HG02884 (cell line): ENCODE measurements at regions not wholly inside any gene's neighbourhood (a gene's known extent, or its start where the extent isn't known, plus 50 kb on each side); places are given as distances from the start of the nearest gene placed in this dataset.

Source experiments
- ATAC-seq: cut with Tn5 transposase; IDR thresholded peaks from one replicate; pipeline ENCODE4 v1.9.1; 2021; ENCODE audit warnings: mild to moderate bottlenecking, moderate library complexity; ENCODE audit not compliant: unreplicated experiment

DNA sequence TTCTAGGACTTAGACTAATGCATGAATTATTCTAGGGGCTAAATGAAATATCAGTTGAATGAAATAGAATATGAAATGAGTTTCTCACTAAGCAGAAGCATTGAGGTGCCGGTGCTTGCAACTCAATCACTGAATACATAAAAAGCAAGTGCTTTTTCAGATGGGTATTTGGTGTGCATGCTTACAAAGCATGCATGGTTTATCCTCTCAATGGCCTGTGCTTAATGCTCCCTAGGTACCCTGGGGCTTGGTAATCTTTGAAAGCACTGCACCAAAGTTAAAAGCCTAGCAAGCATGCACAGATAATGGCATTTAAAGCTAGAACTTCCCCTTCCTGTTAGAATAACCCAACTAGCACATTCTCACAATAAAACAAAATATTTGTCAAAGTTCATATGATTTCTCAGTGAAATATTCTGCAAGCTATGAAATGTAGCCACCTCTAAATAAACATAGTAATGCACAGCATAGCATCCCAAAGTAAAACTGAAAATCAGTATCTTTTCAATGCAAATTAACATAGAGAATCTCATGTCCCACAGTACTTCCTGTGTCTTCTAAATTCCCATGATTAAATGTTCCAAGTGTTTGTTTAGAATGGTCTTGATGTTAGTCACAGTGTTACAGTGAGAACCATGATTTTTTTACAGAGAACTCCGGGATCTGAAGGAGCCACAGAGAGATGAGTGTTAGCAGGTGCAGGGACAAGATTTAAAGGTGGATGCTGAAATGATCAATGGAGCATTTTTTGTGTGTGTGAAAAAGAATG lies 143.4 kb upstream of the CDH6 start:
- ATAC-seq = no peak

DNA sequence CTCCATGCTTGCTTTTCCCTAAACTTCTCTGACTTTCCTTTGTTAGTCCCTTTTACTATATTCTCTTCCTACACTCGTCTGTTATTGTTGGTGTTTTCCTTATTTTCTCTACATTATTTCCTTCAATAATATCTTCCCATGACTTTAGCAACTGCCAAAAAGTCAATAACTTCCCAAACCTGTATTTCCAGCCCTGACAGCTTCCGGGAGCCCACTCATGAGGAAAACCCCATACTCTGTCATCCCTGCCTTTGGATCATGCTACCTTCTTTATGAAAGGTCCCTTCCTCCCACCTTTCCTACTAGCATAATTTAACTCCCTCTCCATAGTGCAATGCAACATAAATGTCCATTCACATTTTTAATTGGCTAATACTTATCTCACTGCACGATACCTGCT lies 144.0 kb upstream of the CDH6 start:
- no peak for ATAC-seq

DNA sequence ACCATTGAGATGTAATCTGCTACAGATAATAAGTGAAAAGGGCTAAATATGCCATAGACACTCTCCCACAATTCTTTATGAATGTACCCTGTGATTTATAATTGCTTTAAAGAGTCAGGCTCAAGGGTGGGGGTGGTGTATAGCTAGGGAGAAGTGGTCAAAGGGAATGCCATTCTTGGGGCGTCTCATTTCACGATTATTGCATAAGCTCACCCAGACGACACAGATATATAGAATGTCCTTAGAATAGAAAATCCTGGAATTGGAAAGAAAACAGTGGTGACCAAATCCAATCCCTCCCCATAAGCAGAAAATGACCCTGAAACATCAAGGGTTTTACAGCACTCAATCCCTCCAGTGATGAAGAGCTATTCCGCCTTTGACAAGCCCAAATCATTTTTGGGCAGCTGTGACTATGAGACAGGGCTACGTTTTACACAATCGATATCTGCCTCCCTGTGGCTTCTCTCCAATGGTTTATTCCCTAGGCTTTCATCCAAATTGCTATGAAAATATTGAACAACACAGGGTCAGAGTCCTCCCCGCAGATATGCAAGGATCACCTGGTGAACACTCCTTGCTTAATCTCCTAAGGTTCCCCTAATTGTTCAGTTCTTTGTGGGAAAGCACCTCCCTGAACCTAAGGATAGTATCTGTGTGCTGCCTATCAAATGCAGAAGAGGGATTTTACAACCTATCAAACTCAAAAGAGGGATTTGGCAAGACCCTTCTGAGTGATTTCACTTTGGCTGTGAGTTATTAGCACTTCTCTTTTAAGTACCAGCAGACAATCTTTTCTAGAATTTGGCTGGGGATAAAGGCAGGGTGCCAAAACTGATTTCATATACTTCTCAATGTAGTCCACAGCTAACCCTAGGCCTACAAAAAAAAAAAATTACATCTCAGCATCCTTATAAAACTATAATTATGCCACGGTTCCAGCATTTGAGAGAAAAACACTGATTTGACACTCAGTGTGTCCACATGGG lies 144.9 kb upstream of the CDH6 start:
- no peak for ATAC-seq

DNA sequence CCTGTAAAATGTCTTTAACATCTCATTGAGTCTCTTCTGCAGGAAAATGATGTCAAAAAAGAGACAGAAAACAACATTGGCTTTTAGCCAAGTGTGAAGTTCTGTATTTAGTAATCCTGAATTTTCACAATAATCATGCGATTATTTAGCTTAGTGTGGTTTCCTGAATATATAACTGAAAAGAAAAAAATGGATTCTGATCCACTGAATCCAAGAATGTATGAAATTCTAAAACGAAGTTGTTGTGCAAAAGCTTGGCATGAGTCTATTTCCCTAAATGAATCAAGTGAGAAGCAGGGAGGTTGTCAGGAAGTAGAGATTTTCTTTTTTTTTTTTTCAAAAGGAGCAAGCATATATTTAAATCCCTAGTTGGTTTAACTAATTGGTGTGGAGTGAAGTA lies 145.9 kb upstream of the CDH6 start:
- no peak for ATAC-seq

DNA sequence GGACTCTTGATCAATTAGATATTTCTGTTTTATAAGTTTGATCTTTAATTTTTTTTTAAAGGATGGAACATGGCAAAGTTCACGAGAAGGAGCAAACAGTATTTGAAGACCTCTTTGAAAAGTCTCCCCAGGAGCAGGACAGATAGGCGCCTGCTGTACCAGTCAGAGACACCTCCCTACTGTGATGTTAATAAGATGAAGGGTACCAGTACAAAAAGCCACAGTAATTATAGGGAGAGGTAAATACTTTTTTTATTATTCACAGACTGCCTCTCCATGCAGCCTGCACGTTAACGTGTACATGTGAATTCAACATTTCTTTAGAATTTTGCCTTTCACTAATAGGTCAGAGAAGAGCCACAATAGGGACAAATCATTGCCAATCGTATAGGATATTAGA lies 146.5 kb upstream of the CDH6 start:
- no peak for ATAC-seq

DNA sequence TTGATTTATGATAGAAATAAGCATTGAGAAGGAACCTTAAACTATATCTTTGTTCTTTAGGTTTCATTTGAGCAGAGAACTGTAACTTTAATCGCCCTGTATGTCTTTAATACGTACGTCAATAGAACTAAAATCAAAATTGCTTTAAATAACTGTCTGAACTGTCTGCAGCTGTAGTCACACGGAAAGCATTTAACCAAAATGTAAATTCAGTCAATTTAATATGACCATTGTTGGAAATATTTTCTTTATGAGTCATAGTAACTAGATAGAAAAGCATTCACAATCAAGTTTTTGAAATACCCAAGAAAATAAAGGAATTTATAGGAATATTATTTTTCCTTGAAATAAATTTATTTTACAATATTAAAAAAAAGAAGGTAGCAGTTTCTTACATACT lies 157.1 kb upstream of the CDH6 start:
- ATAC-seq = no peak

DNA sequence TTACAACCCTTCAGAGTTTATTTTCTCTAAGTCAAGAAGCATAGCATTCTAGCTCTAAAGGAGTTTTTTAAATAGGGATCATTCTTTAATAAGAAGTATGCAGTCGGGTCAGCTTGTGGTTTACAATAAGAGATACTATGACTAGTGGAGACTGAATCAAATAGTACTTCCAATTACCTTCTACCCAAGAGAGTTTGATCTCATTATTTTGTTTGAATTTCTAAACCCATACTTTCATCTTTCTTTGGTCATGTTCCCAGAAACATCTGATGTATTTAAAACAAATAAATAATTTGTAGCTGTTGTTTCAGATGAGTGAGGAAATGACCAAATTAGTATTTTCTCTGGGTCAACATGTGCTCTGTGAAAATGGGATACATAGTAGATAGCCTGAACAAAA lies 160.2 kb upstream of the CDH6 start:
- no peak for ATAC-seq

DNA sequence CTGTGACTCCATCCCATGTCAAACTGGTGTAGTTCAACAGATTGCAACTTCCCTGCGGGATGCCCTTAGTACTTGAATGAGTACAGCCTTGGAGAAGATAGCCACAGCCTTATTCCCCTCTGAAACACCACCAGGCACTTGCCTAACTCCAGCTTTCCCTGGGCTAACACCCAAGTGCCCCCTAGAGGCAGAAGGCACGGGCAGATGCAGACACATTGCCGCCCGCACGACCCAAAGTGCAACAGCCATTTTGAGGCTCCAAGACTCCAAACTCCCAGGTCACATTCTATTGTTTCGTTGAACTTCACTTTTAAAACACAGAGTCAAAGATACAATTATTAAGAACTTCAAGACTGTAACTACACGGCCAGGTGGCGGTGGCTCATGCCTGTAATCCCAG lies 163.6 kb upstream of the CDH6 start:
- no peak for ATAC-seq

DNA sequence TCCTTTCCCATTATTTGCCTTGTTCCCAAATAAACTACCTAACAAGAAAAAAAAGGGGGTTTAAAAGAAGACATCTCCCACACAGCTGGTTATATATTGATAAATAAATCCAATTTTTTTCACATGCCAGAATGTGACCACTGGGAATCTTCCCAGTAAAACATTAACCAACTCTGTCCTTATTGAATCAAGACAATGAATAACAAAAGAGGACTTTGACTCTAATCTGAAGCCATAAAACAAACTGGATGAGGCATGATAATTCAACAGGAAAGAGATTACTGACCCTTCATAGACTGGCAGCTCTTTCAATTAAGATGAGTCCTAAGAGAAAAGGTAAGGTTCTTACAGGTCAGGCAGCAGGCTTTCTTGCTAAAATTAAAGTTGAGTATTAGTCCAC lies 165.8 kb upstream of the CDH6 start:
- ATAC-seq = no peak

DNA sequence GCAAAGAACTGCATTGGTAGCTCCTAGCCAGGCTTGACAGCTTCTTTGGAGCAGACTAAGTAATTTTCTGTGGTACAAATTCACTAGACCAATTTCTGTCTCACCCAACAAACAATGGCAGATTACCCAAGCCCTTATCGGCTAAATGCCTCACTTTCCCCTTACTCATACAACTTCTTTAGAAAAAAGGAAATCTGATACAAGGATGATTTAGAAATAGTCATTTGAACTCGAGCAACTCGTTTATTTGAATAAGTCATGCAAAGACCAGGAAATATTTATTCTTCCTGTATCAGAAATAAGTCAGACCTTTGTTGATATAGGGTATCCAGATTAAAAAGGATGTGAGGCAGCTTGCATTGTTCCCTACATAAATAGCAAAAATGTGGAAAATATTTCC lies 170.4 kb upstream of the CDH6 start:
- no peak for ATAC-seq

DNA sequence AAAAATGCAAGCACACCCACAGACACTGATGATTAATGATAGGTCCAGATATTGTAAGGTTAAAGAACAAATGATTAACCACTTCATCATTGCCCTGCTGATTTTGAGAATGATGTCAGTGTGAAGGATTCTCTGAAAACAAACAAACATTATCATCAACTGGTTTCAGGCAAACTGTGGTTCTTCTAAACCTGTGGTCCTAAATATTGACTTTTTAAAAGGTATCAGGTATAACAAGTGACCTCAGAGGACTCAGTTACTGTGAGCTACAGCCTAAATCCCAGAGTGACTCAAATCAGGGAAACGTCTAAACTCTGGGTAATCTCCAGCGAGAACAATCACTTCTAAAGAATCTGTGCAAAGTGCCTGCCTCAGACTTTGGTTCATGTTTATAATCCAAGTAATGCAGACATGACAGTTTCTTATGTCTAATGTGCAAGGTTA lies 172.3 kb upstream of the CDH6 start:
- ATAC-seq = no peak

DNA sequence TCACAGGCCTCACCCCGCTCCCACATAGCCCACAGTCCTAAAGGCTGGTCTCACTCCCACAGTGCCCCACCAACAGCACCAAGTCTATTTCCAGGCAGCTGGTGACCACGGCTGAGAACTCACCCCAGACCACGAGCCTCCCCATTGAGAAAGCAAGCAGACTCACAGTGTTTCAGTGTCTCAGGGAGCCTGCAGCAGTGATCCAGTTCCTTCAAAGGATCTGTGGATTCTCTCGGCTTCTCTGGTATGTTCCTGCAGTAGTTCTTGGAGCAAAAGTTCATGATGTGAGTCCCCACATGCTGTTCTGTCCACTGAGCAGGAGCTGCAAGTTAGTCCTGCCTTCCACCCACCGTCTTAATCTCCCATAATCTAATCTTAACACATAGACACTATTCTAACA lies 185.3 kb upstream of the CDH6 start:
- no peak for ATAC-seq

DNA sequence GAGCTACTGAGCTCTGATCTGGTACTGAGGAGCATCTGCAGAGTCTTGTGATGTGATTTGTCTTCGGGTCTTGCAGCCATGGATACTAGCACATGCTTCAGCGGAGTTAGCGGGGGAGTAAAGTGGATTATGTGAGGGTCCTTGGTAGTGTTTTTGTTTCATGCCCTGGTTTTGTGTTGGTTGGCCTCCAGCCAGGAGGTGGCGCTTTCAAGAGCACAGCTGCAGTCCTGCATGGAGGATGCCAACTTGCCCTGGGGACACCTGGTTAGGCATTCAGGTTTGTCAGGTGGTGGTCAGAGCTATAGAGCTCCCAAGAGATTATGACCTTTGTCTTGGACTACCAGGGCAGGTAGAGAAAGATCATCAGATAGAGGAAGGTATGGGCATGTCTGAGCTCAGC lies 185.8 kb upstream of the CDH6 start:
- ATAC-seq = no peak

DNA sequence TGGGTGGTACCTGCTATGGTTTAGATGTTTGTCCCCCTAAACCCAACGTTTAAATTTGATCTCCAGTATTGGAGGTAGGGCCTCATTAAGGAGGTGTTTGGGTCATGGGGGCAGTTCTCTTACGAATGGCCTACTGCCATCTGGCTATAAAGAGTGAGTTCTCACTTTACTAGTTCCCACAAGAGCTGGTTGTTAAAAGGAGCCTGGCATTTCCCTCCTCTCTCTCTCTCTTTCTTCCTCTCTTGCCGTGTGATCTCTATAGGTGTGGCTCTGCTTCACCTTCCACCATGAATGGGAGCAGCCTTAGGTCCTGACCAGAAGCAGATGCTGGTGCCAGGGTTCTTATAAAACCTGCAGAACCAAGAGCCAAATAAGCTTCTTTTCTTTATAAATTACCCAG lies 193.2 kb upstream of the CDH6 start:
- no peak for ATAC-seq

DNA sequence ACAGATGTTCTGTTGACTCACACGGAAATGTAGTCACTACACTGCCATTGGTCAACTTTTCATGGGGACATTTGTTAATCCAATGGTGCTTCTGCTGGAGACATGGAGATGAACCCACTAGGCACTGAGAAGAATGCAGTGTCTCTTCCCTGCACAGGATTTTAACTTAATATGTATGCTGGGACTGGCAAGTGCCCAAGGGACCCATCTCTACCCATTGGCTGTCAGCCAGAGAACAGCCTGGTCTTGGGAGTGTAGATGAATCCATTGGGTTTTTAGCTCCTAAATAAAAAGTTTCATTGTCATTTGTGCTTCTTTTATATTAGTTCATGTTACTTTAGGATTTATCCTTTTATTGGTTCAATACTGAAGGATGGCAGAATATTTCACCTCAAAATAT lies 195.8 kb upstream of the CDH6 start:
- no peak for ATAC-seq

DNA sequence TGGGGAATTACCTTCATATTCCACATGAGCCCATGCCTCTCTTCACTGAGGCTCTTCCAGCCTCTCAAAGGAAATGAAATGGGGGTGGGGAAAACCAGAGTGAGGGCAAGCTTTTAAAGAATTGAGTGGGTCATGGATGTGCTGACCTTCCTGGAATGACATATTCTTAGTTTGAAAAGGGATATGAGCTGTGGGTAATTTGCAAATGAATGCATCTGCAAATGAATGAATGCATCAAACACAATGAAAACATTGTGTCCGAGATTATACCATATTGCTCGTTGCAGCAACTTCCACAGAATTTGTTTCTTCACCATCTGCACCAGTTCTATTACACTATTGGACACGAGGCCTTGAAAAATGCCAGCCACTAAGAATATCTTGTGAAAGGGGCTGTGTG lies 198.6 kb upstream of the CDH6 start:
- no peak for ATAC-seq

DNA sequence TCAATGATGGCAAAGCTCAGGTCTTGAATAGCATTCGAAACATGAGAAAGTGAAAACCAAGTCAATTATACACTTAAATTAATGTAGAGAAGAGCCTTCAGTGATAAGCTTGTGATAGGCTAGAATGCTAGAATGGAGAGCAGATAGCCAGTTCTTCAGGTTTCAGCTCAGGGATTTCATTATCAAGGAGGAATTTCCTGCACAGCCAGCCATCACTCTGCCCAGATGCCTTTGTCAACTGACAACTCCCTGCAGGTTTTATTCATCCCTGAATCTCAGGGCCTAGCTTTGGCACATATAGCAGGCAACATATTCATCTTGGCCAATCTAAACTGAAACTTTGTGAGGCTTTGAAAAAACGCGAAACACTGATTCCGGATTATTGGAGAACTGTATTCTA lies 199.3 kb upstream of the CDH6 start:
- ATAC-seq = no peak

DNA sequence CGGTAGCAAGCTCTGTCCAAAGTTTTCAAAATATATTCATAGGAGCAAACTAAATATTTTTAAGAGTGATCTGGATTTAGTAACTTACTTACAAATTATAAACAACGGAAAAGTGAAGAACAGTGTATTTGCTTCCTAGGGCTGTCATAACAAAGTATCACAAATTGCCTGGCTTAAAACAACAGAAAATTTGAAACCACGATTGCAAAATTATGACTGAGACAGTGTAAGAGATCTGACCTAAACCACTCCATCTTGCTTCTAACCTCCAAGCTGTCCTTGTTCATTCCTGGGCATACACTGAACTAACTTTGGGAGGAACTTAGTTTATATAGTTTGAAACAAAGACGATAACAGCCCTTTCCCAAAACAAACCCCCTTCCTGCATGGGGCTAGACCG lies 202.0 kb upstream of the CDH6 start:
- ATAC-seq = no peak

DNA sequence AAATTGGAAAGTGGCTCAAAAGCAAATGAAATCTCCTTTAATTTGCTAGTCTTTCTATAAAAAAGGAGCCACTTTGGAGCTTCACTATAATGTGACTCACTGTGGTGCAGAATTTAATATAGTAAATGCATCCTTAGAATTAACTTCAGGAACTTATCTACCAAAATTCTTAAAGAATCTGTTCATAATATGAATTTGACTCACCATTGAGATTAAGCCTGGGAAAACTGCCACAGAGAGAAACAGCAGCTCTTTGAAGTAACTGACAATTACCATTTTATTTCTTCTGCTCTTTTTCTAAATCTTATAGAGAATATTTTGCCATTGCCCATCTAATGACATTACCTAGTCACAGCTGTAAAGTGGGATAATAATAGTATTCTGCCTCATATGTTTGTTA lies 211.9 kb upstream of the CDH6 start:
- ATAC-seq = no peak

DNA sequence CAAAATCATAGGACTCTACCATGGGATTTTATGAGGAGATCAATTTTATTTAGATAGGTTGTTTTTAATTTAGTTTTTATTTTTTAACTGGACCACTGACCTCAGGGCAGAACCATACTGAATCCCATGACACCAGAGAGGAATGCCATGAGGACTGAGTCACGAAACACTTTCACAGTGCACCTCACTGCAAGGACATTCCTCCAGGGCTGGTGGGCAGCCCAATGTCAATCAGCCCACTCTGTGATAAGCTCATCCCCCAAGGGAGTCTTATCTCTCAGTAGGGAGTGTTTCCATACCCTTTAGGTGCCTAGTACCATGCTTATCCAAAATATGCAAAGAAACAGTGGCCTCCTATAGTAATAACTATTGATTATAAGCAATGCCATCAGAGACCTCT lies 224.5 kb upstream of the CDH6 start:
- ATAC-seq = no peak

DNA sequence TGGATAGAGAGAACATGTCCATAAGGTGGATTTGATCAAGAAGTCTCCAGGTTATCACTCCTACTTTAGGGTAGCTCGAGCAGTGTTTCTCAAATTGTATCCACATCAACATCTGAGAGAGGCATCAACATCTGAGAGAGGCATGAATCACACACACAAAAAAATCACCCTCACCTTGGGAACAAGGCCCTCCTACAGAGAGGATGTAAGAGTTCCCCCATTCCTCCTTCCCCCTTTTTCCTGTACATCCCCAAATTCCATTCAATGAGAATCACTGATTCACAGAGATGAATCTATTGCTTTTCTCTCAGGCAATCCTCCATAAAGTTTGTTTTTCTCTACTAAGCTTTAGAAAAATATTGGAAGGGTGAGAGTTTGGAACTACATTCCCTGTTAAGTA lies 233.4 kb upstream of the CDH6 start:
- ATAC-seq = no peak

DNA sequence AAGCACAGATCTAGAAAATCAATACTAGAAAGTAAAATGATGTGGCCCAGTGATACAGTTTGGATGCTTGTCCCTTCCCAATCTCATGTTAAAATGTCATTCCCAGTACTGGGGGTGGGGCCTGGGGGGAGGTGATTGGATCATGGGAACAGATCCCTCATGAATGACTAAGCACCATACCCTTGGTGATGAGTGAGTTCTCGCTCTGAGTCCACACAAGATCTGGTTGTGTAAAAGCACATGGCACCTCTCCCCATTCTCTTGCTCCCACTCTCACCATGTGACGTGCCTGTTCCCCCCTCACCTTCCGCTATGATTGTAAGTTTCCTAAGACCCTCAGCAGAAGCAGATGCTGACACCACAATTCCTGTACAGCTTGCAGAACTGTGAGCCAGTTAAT lies 234.2 kb upstream of the CDH6 start:
- no peak for ATAC-seq
